Chondrocyte (in vitro differentiated cells): ENCODE measurements at regions not wholly inside any gene's neighbourhood (a gene's known extent, or its start where the extent isn't known, plus 50 kb on each side); places are given as distances from the start of the nearest gene placed in this dataset.

Source experiments
- DNase-seq: peaks from one replicate; pipeline ENCODE4 v3.0.0; 2021; ENCODE audit warnings: mixed read lengths, low spot score
- H3K27ac Mint-ChIP-seq: one replicate; pipeline ENCODE4 v1.8.0; 2021; ENCODE audit warnings: mild to moderate bottlenecking, moderate library complexity, mixed read lengths; ENCODE audit not compliant: unreplicated experiment
- H3K27me3 Mint-ChIP-seq: 2 replicates; pipeline ENCODE4 v1.8.0; 2021; ENCODE audit warnings: low read depth, mixed read lengths
- H3K36me3 Mint-ChIP-seq: 2 replicates; pipeline ENCODE4 v1.8.0; 2021; ENCODE audit warnings: low read depth, mixed read lengths
- H3K4me1 Mint-ChIP-seq: 2 replicates; pipeline ENCODE4 v1.8.0; 2021; ENCODE audit warnings: low read depth, mild to moderate bottlenecking, mixed read lengths
- H3K4me3 Mint-ChIP-seq: one replicate; pipeline ENCODE4 v1.8.0; 2021; ENCODE audit warnings: mild to moderate bottlenecking, moderate library complexity, mixed read lengths; ENCODE audit not compliant: unreplicated experiment
- H3K9me3 Mint-ChIP-seq: 2 replicates; pipeline ENCODE4 v1.8.0; 2021; ENCODE audit warnings: low read depth, mixed read lengths
- TF ChIP-seq, protein P1 (sequence below): fragments of 200-600 bp; sonication (generic); IDR thresholded peaks from 2 replicates; pipeline ENCODE4 v1.5.0; 2021; ENCODE audit warnings: antibody characterized with exemption, mild to moderate bottlenecking, moderate library complexity

GRCh38 chr20:58587467-58587866 lies 63.6 kb upstream of the STX16 start:
- no peaks in the 10 kb centered on the region for H3K36me3 Mint-ChIP-seq
- no peaks in the 10 kb centered on the region for H3K9me3 Mint-ChIP-seq
- H3K27me3 Mint-ChIP-seq: peaks cover 8% of the 10 kb centered on the region
- TF ChIP-seq, protein P1, sequence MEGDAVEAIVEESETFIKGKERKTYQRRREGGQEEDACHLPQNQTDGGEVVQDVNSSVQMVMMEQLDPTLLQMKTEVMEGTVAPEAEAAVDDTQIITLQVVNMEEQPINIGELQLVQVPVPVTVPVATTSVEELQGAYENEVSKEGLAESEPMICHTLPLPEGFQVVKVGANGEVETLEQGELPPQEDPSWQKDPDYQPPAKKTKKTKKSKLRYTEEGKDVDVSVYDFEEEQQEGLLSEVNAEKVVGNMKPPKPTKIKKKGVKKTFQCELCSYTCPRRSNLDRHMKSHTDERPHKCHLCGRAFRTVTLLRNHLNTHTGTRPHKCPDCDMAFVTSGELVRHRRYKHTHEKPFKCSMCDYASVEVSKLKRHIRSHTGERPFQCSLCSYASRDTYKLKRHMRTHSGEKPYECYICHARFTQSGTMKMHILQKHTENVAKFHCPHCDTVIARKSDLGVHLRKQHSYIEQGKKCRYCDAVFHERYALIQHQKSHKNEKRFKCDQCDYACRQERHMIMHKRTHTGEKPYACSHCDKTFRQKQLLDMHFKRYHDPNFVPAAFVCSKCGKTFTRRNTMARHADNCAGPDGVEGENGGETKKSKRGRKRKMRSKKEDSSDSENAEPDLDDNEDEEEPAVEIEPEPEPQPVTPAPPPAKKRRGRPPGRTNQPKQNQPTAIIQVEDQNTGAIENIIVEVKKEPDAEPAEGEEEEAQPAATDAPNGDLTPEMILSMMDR: no peak
- H3K27ac Mint-ChIP-seq: no peak overlapping the region
- no peak for DNase-seq
- peaks cover 9% of the 10 kb centered on the region for H3K4me1 Mint-ChIP-seq
- H3K4me3 Mint-ChIP-seq: no peak overlapping the region

DNA sequence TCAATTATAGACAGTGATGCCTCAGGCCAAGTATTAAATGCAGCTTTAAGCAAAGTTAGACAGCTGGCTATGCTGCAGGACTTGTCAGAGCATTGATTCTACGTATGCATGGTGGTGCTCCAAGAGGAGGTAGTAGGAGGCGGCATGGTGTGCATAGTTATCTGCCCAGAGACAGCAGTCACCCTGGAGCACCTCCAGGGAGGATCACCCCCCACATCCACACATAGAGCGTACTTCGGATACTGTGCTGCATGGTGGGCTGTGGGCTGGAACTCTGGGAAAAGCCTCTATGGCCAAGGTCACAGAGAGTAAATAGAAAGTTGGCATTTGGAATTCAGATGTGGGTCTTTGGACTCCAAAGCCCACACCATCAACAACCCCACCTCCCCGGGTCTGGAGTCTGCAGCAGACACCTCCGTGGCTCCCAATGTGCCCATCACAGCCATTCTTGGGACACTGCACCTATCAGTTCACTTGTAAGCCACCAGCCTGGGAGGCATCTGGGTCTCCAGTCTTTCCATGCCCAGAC lies 64.5 kb upstream of the STX16 start:
- no peak overlapping the region for H3K4me3 Mint-ChIP-seq
- H3K9me3 Mint-ChIP-seq: no peaks in the 10 kb centered on the region
- peaks cover under 1% of the 10 kb centered on the region for H3K36me3 Mint-ChIP-seq
- TF ChIP-seq, protein P1: no peak
- no peak overlapping the region for H3K27ac Mint-ChIP-seq
- H3K27me3 Mint-ChIP-seq: peaks cover 9% of the 10 kb centered on the region
- DNase-seq: no peak
- peaks cover 9% of the 10 kb centered on the region for H3K4me1 Mint-ChIP-seq

DNA sequence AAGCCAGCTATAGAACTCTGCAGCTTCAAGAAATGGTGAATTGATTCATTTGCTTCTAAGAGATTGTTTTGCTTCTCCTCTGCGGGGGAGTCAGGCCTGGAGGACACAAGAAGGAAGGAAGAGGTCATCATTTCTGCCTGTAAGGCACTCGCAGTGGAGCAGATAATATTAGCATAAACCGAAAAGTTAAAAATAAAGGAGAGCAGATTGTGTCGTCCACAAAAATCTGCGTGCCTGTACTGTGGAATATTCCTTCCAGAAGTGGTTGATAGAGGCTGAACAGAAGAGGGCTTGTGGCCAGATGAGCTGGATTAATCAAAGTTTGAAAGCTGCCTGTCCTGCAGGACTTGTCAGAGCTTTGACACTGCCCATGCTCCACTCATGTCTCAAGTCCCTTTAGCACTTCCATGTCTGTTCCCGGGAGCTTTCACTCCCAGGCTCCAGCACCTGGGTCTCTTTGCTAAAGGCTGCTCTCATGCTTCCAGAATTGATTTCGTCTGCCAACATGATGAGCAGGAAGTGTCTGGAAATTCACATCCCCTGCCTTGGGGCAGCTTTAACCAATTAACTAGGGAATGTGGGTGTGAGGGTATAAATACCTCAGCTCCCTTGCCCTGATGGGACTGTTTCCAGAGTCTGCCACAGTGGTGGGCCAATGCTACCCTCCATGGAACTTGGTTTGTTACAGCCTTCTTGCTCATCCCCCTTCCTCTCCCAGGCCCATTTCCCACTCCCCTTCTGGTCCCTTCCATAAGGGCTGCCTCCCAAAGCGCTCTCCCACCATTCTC lies 65.1 kb upstream of the STX16 start:
- Mint-ChIP-seq H3K4me1 (peaks cover 9% of the 10 kb centered on the region), H3K36me3 (peaks cover 1% of the 10 kb centered on the region), H3K9me3 (no peaks in the 10 kb centered on the region), H3K27me3 (peaks cover 7% of the 10 kb centered on the region), H3K4me3 (no peak overlapping the region), H3K27ac (no peak overlapping the region)
- TF ChIP-seq, protein P1: no peak
- no peak for DNase-seq

GRCh38 chr20:58584881-58585752 lies 66.0 kb upstream of the STX16 start:
- no peak for DNase-seq
- TF ChIP-seq, protein P1: no peak
- H3K4me3 Mint-ChIP-seq: no peak overlapping the region
- no peaks in the 10 kb centered on the region for H3K9me3 Mint-ChIP-seq
- H3K4me1 Mint-ChIP-seq: peaks cover 9% of the 10 kb centered on the region
- H3K36me3 Mint-ChIP-seq: peaks cover 1% of the 10 kb centered on the region
- peaks cover 4% of the 10 kb centered on the region for H3K27me3 Mint-ChIP-seq
- H3K27ac Mint-ChIP-seq: no peak overlapping the region

- DNase-seq: peak; percentile 58
- Mint-ChIP-seq H3K27me3 (peaks cover 2% of the 10 kb centered on the region), H3K9me3 (no peaks in the 10 kb centered on the region), H3K4me3 (no peak overlapping the region), H3K4me1 (peaks cover 9% of the 10 kb centered on the region), H3K27ac (no peak overlapping the region), H3K36me3 (peaks cover 1% of the 10 kb centered on the region)
- TF ChIP-seq, protein P1: no peak
Measured at GRCh38 chr20:58584051-58584824, 66.8 kb upstream of the STX16 start.
